Epithelial cell of proximal tubule (primary cell): ENCODE measurements at regions not wholly inside any gene's neighbourhood (a gene's known extent, or its start where the extent isn't known, plus 50 kb on each side); places are given as distances from the start of the nearest gene placed in this dataset.

Experiments
- DNase-seq: peaks from one replicate; pipeline ENCODE4 v3.0.0-alpha.2; 2011; ENCODE audit warnings: low read depth
- H3K4me3 ChIP-seq: 2 replicates; pipeline ENCODE4 v1.5.1; 2011; ENCODE audit warnings: low read depth, mild to moderate bottlenecking, low read length
- CTCF ChIP-seq: conservative IDR thresholded peaks from 2 replicates; pipeline ENCODE4 v1.5.1; 2012; ENCODE audit warnings: low read depth, mild to moderate bottlenecking, low read length

GRCh38 chr5:89900346-89900745, 509.2 kb downstream of the CETN3 start:
- no peak for DNase-seq
- no peak for TF ChIP-seq CTCF
- no peak overlapping the region for H3K4me3 ChIP-seq

DNA sequence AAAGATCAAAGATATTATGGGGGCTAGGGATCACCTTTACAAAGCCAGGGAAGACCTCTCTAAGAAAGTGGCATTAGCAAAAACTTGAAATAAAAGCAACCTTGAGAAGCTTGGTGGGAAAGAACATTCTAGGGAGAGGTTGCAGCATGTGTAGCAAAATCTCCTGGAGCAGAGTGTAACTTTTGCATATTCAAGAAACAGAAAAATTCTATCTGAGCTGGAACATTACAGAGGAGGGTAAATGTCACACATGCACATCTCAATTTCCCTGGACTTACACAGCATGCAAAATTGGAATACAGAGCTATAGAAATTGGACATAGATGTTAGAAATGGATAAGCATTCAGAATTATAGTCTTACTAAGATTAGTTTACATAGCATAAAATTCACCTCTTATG, 510.0 kb downstream of the CETN3 start:
- TF ChIP-seq CTCF: no peak
- no peak for DNase-seq
- H3K4me3 ChIP-seq: no peak overlapping the region

GRCh38 chr5:89893546-89893945, 516.0 kb downstream of the CETN3 start:
- no peak for DNase-seq
- TF ChIP-seq CTCF: no peak
- H3K4me3 ChIP-seq: no peak overlapping the region

GRCh38 chr5:89885670-89886069, 523.9 kb downstream of the CETN3 start:
- no peak for DNase-seq
- H3K4me3 ChIP-seq: no peak overlapping the region
- TF ChIP-seq CTCF: no peak

GRCh38 chr5:89883967-89884366, 525.6 kb downstream of the CETN3 start:
- TF ChIP-seq CTCF: no peak
- H3K4me3 ChIP-seq: no peak overlapping the region
- DNase-seq: no peak

- TF ChIP-seq CTCF: no peak
- DNase-seq: no peak
- no peak overlapping the region for H3K4me3 ChIP-seq
Observed at GRCh38 chr5:89878140-89879132, 531.1 kb downstream of the CETN3 start.

- DNase-seq: no peak
- TF ChIP-seq CTCF: no peak
- no peak overlapping the region for H3K4me3 ChIP-seq
Observed at GRCh38 chr5:89871906-89872305, 537.6 kb downstream of the CETN3 start.
